Nephron (organoid): ENCODE measurements at regions not wholly inside any gene's neighbourhood (a gene's known extent, or its start where the extent isn't known, plus 50 kb on each side); places are given as distances from the start of the nearest gene placed in this dataset.

Source experiments
- H3K27ac Mint-ChIP-seq, 3 experiments: 2 replicates each; pipeline ENCODE4 v1.8.0; 2020; ENCODE audit warnings: mixed read lengths in 3 of 3, mild to moderate bottlenecking in 2 of 3, moderate library complexity in 1 of 3
- H3K27me3 Mint-ChIP-seq: 2 replicates; pipeline ENCODE4 v1.8.0; 2021; ENCODE audit warnings: low read depth, mild to moderate bottlenecking, moderate library complexity, mixed read lengths
- H3K36me3 Mint-ChIP-seq: 2 replicates; pipeline ENCODE4 v1.8.0; 2020; ENCODE audit warnings: low read depth, mixed read lengths
- H3K4me1 Mint-ChIP-seq: 2 replicates; pipeline ENCODE4 v1.8.0; 2020; ENCODE audit warnings: mixed read lengths
- H3K4me3 Mint-ChIP-seq, 3 experiments: 2 replicates each; pipeline ENCODE4 v1.8.0; 2020; ENCODE audit warnings: mild to moderate bottlenecking in 3 of 3, mixed read lengths in 3 of 3, moderate library complexity in 2 of 3
- H3K9me3 Mint-ChIP-seq: 2 replicates; pipeline ENCODE4 v1.8.0; 2020; ENCODE audit warnings: mixed read lengths
- TF ChIP-seq, protein P1 (sequence below), 3 experiments: fragments of 200-600 bp; sonication (generic); IDR thresholded peaks; one replicate each; pipeline ENCODE4 v1.5.0; 2021; ENCODE audit warnings: antibody characterized with exemption in 3 of 3; ENCODE audit not compliant: unreplicated experiment in 3 of 3

- peaks cover 4% of the 10 kb centered on the region for H3K27me3 Mint-ChIP-seq
- no peak overlapping the region for H3K27ac Mint-ChIP-seq
- H3K36me3 Mint-ChIP-seq = no peaks in the 10 kb centered on the region
- no peaks in the 10 kb centered on the region for H3K4me1 Mint-ChIP-seq
- H3K9me3 Mint-ChIP-seq = peaks cover 12% of the 10 kb centered on the region
- no peak overlapping the region for H3K4me3 Mint-ChIP-seq
- TF ChIP-seq, protein P1, sequence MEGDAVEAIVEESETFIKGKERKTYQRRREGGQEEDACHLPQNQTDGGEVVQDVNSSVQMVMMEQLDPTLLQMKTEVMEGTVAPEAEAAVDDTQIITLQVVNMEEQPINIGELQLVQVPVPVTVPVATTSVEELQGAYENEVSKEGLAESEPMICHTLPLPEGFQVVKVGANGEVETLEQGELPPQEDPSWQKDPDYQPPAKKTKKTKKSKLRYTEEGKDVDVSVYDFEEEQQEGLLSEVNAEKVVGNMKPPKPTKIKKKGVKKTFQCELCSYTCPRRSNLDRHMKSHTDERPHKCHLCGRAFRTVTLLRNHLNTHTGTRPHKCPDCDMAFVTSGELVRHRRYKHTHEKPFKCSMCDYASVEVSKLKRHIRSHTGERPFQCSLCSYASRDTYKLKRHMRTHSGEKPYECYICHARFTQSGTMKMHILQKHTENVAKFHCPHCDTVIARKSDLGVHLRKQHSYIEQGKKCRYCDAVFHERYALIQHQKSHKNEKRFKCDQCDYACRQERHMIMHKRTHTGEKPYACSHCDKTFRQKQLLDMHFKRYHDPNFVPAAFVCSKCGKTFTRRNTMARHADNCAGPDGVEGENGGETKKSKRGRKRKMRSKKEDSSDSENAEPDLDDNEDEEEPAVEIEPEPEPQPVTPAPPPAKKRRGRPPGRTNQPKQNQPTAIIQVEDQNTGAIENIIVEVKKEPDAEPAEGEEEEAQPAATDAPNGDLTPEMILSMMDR (IDR thresholded peaks at IDR 0.05; ENCODE audit: unreplicated experiment in 3 of 3) = no peak
Measured at GRCh38 chr16:51814617-51815016, 663.5 kb upstream of the SALL1 start.

GRCh38 chr16:51813609-51814008 is 662.5 kb upstream of the SALL1 start:
- H3K27me3 Mint-ChIP-seq = peaks cover 4% of the 10 kb centered on the region
- H3K4me3 Mint-ChIP-seq = no peak overlapping the region
- H3K36me3 Mint-ChIP-seq = no peaks in the 10 kb centered on the region
- no peaks in the 10 kb centered on the region for H3K4me1 Mint-ChIP-seq
- no peak overlapping the region for H3K27ac Mint-ChIP-seq
- TF ChIP-seq, protein P1 (IDR thresholded peaks at IDR 0.05; ENCODE audit: unreplicated experiment in 3 of 3) = no peak
- peaks cover 14% of the 10 kb centered on the region for H3K9me3 Mint-ChIP-seq

- TF ChIP-seq, protein P1 (IDR thresholded peaks at IDR 0.05; ENCODE audit: unreplicated experiment in 3 of 3) = no peak
- no peak overlapping the region for H3K27ac Mint-ChIP-seq
- no peaks in the 10 kb centered on the region for H3K36me3 Mint-ChIP-seq
Measured at GRCh38 chr16:51812945-51813344, 661.9 kb upstream of the SALL1 start.

GRCh38 chr16:51807551-51807950 is 656.5 kb upstream of the SALL1 start:
- peaks cover 10% of the 10 kb centered on the region for H3K27me3 Mint-ChIP-seq

More at GRCh38 chr16:51812945-51813344, 661.9 kb upstream of the SALL1 start:
- Mint-ChIP-seq H3K4me3 (no peak overlapping the region), H3K4me1 (no peaks in the 10 kb centered on the region), H3K9me3 (peaks cover 14% of the 10 kb centered on the region), H3K27me3 (peaks cover 4% of the 10 kb centered on the region)

DNA sequence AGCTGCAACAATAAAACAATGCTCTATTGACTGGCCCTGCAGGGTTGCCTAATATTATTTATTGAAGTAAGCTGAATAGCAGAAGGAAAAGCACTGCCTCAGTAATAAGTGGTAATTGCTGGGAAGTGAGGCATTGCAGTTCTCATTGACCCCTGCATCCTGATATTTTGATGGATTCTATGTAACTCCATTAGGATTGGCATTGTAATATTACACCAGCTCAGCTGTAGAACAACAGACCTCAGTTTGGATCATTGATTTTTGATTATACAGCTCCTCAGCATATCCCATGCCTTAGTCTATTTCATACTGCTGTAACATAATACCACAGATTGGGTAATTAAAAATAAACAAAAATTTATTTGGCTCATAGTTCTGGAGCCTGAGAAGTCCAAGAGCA is 650.6 kb upstream of the SALL1 start:
- H3K4me1 Mint-ChIP-seq = no peaks in the 10 kb centered on the region
- H3K36me3 Mint-ChIP-seq = no peaks in the 10 kb centered on the region
- TF ChIP-seq, protein P1 (IDR thresholded peaks at IDR 0.05; ENCODE audit: unreplicated experiment in 3 of 3) = no peak
- no peak overlapping the region for H3K27ac Mint-ChIP-seq
- peaks cover 10% of the 10 kb centered on the region for H3K27me3 Mint-ChIP-seq
- H3K9me3 Mint-ChIP-seq = peaks cover 2% of the 10 kb centered on the region
- H3K4me3 Mint-ChIP-seq = no peak overlapping the region

More at GRCh38 chr16:51807551-51807950, 656.5 kb upstream of the SALL1 start:
- TF ChIP-seq, protein P1 (IDR thresholded peaks at IDR 0.05; ENCODE audit: unreplicated experiment in 3 of 3) = no peak
- H3K9me3 Mint-ChIP-seq = peaks cover 10% of the 10 kb centered on the region
- H3K27ac Mint-ChIP-seq = no peak overlapping the region
- no peak overlapping the region for H3K4me3 Mint-ChIP-seq
- H3K36me3 Mint-ChIP-seq = no peaks in the 10 kb centered on the region
- no peaks in the 10 kb centered on the region for H3K4me1 Mint-ChIP-seq

DNA sequence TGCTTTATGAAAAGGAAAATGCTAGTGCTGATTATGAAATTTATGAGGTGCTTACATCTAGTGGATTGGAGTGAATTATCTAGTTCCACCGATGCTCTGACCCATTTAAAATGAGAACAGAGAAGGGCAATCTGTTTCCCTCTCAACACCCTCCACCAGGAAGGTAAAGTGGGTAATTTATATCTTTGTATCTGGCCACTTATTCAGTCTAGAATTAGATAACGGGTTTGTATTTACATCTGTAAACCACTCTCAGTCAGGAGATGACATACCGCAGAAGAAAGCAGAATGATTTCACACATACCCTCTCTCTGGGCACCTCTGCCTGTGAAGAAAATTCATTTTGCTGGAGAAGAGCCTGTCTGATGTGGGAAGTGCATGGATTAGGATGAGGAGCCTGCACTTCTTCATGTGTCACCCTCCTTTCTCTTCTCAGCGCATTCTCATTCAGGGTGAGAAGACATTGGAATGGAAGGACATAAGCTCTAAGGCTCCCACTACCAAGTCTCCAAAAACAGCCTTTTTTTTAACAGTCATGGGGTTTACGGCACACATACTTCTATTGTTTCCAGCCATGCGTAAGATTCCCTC is 646.7 kb upstream of the SALL1 start:
- no peaks in the 10 kb centered on the region for H3K4me1 Mint-ChIP-seq
- peaks cover 7% of the 10 kb centered on the region for H3K27me3 Mint-ChIP-seq
- TF ChIP-seq, protein P1 (IDR thresholded peaks at IDR 0.05; ENCODE audit: unreplicated experiment in 3 of 3) = no peak
- H3K9me3 Mint-ChIP-seq = peaks cover 2% of the 10 kb centered on the region
- H3K27ac Mint-ChIP-seq = no peak overlapping the region
- H3K4me3 Mint-ChIP-seq = no peak overlapping the region
- no peaks in the 10 kb centered on the region for H3K36me3 Mint-ChIP-seq
